GM12891 (cell line): ENCODE measurements at regions not wholly inside any gene's neighbourhood (a gene's known extent, or its start where the extent isn't known, plus 50 kb on each side); places are given as distances from the start of the nearest gene placed in this dataset.

Experiments used
- PAX5 ChIP-seq: IDR thresholded peaks from 2 replicates; pipeline ENCODE4 v1.6.1; 2011; ENCODE audit warnings: low read length, moderate library complexity, mild to moderate bottlenecking; ENCODE audit not compliant: insufficient read depth, severe bottlenecking
- POLR2A ChIP-seq: IDR thresholded peaks from 2 replicates; pipeline ENCODE4 v1.6.1; 2011; ENCODE audit warnings: low read depth, low read length, control low read depth
- POLR2AphosphoS5 ChIP-seq: IDR thresholded peaks from 2 replicates; pipeline ENCODE4 v1.6.1; 2011; ENCODE audit warnings: low read depth, low read length, control low read depth
- POU2F2 ChIP-seq: IDR thresholded peaks from 2 replicates; pipeline ENCODE4 v1.6.1; 2011; ENCODE audit warnings: low read depth, mild to moderate bottlenecking, control low read depth, low read length, moderate library complexity
- SPI1 ChIP-seq: IDR thresholded peaks from 2 replicates; pipeline ENCODE4 v1.6.1; 2011; ENCODE audit warnings: low read depth, low read length, control low read depth
- TAF1 ChIP-seq: IDR thresholded peaks from 2 replicates; pipeline ENCODE4 v1.6.1; 2011; ENCODE audit warnings: low read depth, low read length, control low read depth

GRCh38 chr9:36504156-36504555, 68.5 kb upstream of the MELK start:
- TF ChIP-seq TAF1 (no peak), POLR2AphosphoS5 (no peak), POLR2A (no peak), SPI1 (no peak), POU2F2 (no peak), PAX5 (no peak)
